ENCODE measurements at regions not wholly inside any gene's neighbourhood (a gene's known extent, or its start where the extent isn't known, plus 50 kb on each side); places are given as distances from the start of the nearest gene placed in this dataset.

- H3K27ac ChIP-seq, result no peak overlapping the region
- H3K27me3 ChIP-seq (replicated peaks in 1 of 7), result no peaks in the 10 kb centered on the region
- TF ChIP-seq CTCF (IDR thresholded peaks at IDR 0.05 in 8 of 11, conservative IDR thresholded peaks at IDR 0.05 in 3 of 11) (no peak), POLR2AphosphoS5 (IDR thresholded peaks at IDR 0.05) (no peak), POLR2A (IDR thresholded peaks at IDR 0.05) (no peak)
- WGBS, 5 donors, result 87 to 95% (median 92%) methylated on average over 2 of the region's 2 CpGs
- no peak overlapping the region for H3K4me3 ChIP-seq
- no peaks in the 10 kb centered on the region for H3K36me3 ChIP-seq
- peaks cover 0 to 39% (median 11%) of the 10 kb centered on the region in 6 donors for H3K4me1 ChIP-seq
- intact Hi-C loops (cut with DNase I; ENCODE audit: low total_unique reads), result no loop called here
- H3K9me3 ChIP-seq, result no peaks in the 10 kb centered on the region
- no peak for DNase-seq
Observed at GRCh38 chr10:62625484-62625883, 179.0 kb upstream of the ADO start.

- intact Hi-C loops (cut with DNase I; ENCODE audit: low total_unique reads), result no loop called here
- Histone ChIP-seq H3K27me3 (replicated peaks in 1 of 7) (no peaks in the 10 kb centered on the region), H3K36me3 (no peaks in the 10 kb centered on the region), H3K9me3 (no peaks in the 10 kb centered on the region), H3K4me3 (no peak overlapping the region), H3K27ac (no peak overlapping the region), H3K4me1 (peaks cover 0 to 33% (median 7%) of the 10 kb centered on the region in 6 donors)
- no peak for DNase-seq
- 69 to 84% (median 78%) methylated on average over 3 of the region's 3 CpGs for WGBS, 5 donors
- TF ChIP-seq POLR2AphosphoS5 (IDR thresholded peaks at IDR 0.05), result no peak
Observed at GRCh38 chr10:62626079-62626478, 178.4 kb upstream of the ADO start.

GRCh38 chr10:62626817-62627216 is 177.7 kb upstream of the ADO start:
- Histone ChIP-seq H3K4me3 (no peak overlapping the region), H3K27me3 (replicated peaks in 1 of 7) (no peaks in the 10 kb centered on the region), H3K9me3 (no peaks in the 10 kb centered on the region), H3K4me1 (peaks cover 0 to 33% (median 11%) of the 10 kb centered on the region in 6 donors), H3K27ac (no peak overlapping the region), H3K36me3 (no peaks in the 10 kb centered on the region)
- no peak for DNase-seq
- intact Hi-C loops (cut with DNase I; ENCODE audit: low total_unique reads), result no loop called here
- 46 to 62% (median 51%) methylated on average over 2 of the region's 2 CpGs for WGBS, 5 donors
- TF ChIP-seq CTCF (IDR thresholded peaks at IDR 0.05 in 8 of 11, conservative IDR thresholded peaks at IDR 0.05 in 3 of 11) (no peak), POLR2AphosphoS5 (IDR thresholded peaks at IDR 0.05) (no peak), POLR2A (IDR thresholded peaks at IDR 0.05) (no peak)

- DNase-seq, result no peak
Observed at GRCh38 chr10:62627983-62628382, 176.5 kb upstream of the ADO start.

More at GRCh38 chr10:62627983-62628382, 176.5 kb upstream of the ADO start:
- no peaks in the 10 kb centered on the region for H3K36me3 ChIP-seq
- intact Hi-C loops (cut with DNase I; ENCODE audit: low total_unique reads), result no loop called here
- peaks cover 0 to 40% (median 21%) of the 10 kb centered on the region in 6 donors for H3K4me1 ChIP-seq
- no peaks in the 10 kb centered on the region for H3K9me3 ChIP-seq
- TF ChIP-seq POLR2A (IDR thresholded peaks at IDR 0.05), result no peak
- no peak for TF ChIP-seq POLR2AphosphoS5 (IDR thresholded peaks at IDR 0.05)
- TF ChIP-seq CTCF (IDR thresholded peaks at IDR 0.05 in 8 of 11, conservative IDR thresholded peaks at IDR 0.05 in 3 of 11), result no peak
- 89 to 96% (median 94%) methylated on average over 4 of the region's 4 CpGs for WGBS, 5 donors
- no peaks in the 10 kb centered on the region for H3K27me3 ChIP-seq (replicated peaks in 1 of 7)
- H3K27ac ChIP-seq, result no peak overlapping the region
- H3K4me3 ChIP-seq, result no peak overlapping the region

Measured in spleen (tissue), 11 donors.